MM.1S (cell line): ENCODE measurements at regions not wholly inside any gene's neighbourhood (a gene's known extent, or its start where the extent isn't known, plus 50 kb on each side); places are given as distances from the start of the nearest gene placed in this dataset.

ENCODE experiments used
- DNase-seq: peaks from one replicate; pipeline ENCODE4 v3.0.0-alpha.2; 2015
- H2AFZ ChIP-seq: fragments of 300-600 bp; sonication (generic); 2 replicates; pipeline ENCODE4 v1.6.0; 2016; ENCODE audit warnings: antibody characterized with exemption, low read length
- H3F3A ChIP-seq: fragments of 300-600 bp; sonication (generic); 2 replicates; pipeline ENCODE4 v1.6.1; 2016; ENCODE audit warnings: mild to moderate bottlenecking, antibody characterized with exemption, low read length, moderate library complexity, mixed read lengths; ENCODE audit not compliant: insufficient read depth
- H3K27ac ChIP-seq: fragments of 300-600 bp; sonication (generic); 2 replicates; pipeline ENCODE4 v1.5.1; 2016; ENCODE audit warnings: mild to moderate bottlenecking, low read length
- H3K27me3 ChIP-seq: fragments of 300-600 bp; sonication (generic); replicated peaks from 2 replicates; pipeline ENCODE4 v1.6.0; 2016; ENCODE audit warnings: low read length; ENCODE audit not compliant: insufficient read depth
- H3K36me3 ChIP-seq: fragments of 300-600 bp; sonication (generic); replicated peaks from 2 replicates; pipeline ENCODE4 v1.6.1; 2016; ENCODE audit warnings: mild to moderate bottlenecking, low read length, mixed read lengths; ENCODE audit not compliant: insufficient read depth
- H3K4me1 ChIP-seq: fragments of 300-600 bp; sonication (generic); 2 replicates; pipeline ENCODE4 v1.6.1; 2016; ENCODE audit warnings: low read length, mixed read lengths
- H3K4me2 ChIP-seq: fragments of 300-600 bp; sonication (generic); 2 replicates; pipeline ENCODE4 v1.6.0; 2016; ENCODE audit warnings: low read depth, low read length
- H3K4me3 ChIP-seq: fragments of 300-600 bp; sonication (generic); 2 replicates; pipeline ENCODE4 v1.5.1; 2016; ENCODE audit warnings: low read length, mixed read lengths
- H3K79me2 ChIP-seq: fragments of 300-600 bp; sonication (generic); 2 replicates; pipeline ENCODE4 v1.6.1; 2016; ENCODE audit warnings: mixed run types, low read length, mixed read lengths
- H3K9ac ChIP-seq: fragments of 300-600 bp; sonication (generic); 2 replicates; pipeline ENCODE4 v1.6.1; 2016; ENCODE audit warnings: low read length, mixed read lengths
- H3K9me2 ChIP-seq: fragments of 300-600 bp; sonication (generic); replicated peaks from 2 replicates; pipeline ENCODE4 v1.6.1; 2016; ENCODE audit warnings: mild to moderate bottlenecking, low read length, mixed read lengths; ENCODE audit not compliant: insufficient read depth
- H3K9me3 ChIP-seq: fragments of 300-600 bp; sonication (generic); replicated peaks from 2 replicates; pipeline ENCODE4 v1.6.1; 2016; ENCODE audit warnings: mild to moderate bottlenecking, low read length, mixed read lengths; ENCODE audit not compliant: insufficient read depth
- H4K20me1 ChIP-seq: fragments of 300-600 bp; sonication (generic); 2 replicates; pipeline ENCODE4 v1.6.1; 2016; ENCODE audit warnings: mild to moderate bottlenecking, low read length, moderate library complexity, mixed read lengths; ENCODE audit not compliant: insufficient read depth
- EZH2 ChIP-seq: fragments of 300-600 bp; sonication (generic); optimal IDR thresholded peaks from 2 replicates; pipeline ENCODE3; 2017; ENCODE audit warnings: low read depth, mild to moderate bottlenecking, antibody characterized with exemption, low read length, mixed read lengths
- EZH2phosphoT487 ChIP-seq: fragments of 300-600 bp; sonication (generic); IDR thresholded peaks from 2 replicates; pipeline ENCODE4 v1.6.1; 2018; ENCODE audit warnings: antibody characterized with exemption, low read length
- TF ChIP-seq, protein P1 (sequence below): fragments of 300-600 bp; sonication (generic); IDR thresholded peaks from 2 replicates; pipeline ENCODE4 v1.5.1; 2016; ENCODE audit warnings: antibody characterized with exemption, low read length, mixed read lengths

GRCh38 chr15:91783008-91783407 lies 70.5 kb upstream of the SLCO3A1 start:
- Histone ChIP-seq H3K27ac (no peak overlapping the region), H3K9me3 (no peaks in the 10 kb centered on the region), H3K4me3 (no peak overlapping the region), H3K36me3 (no peaks in the 10 kb centered on the region), H3K27me3 (no peaks in the 10 kb centered on the region), H3F3A (no peaks in the 10 kb centered on the region), H3K4me1 (no peaks in the 10 kb centered on the region), H3K79me2 (no peaks in the 10 kb centered on the region), H3K9ac (no peak overlapping the region), H4K20me1 (no peaks in the 10 kb centered on the region), H3K4me2 (no peak overlapping the region), H3K9me2 (no peaks in the 10 kb centered on the region), H2AFZ (no peak overlapping the region)
- DNase-seq: no peak
- TF ChIP-seq EZH2: no peak
- TF ChIP-seq, protein P1, sequence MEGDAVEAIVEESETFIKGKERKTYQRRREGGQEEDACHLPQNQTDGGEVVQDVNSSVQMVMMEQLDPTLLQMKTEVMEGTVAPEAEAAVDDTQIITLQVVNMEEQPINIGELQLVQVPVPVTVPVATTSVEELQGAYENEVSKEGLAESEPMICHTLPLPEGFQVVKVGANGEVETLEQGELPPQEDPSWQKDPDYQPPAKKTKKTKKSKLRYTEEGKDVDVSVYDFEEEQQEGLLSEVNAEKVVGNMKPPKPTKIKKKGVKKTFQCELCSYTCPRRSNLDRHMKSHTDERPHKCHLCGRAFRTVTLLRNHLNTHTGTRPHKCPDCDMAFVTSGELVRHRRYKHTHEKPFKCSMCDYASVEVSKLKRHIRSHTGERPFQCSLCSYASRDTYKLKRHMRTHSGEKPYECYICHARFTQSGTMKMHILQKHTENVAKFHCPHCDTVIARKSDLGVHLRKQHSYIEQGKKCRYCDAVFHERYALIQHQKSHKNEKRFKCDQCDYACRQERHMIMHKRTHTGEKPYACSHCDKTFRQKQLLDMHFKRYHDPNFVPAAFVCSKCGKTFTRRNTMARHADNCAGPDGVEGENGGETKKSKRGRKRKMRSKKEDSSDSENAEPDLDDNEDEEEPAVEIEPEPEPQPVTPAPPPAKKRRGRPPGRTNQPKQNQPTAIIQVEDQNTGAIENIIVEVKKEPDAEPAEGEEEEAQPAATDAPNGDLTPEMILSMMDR: no peak
- no peak for TF ChIP-seq EZH2phosphoT487

GRCh38 chr15:91783451-91783850 lies 70.1 kb upstream of the SLCO3A1 start:
- no peaks in the 10 kb centered on the region for H3F3A ChIP-seq

GRCh38 chr15:91784973-91785709 lies 68.4 kb upstream of the SLCO3A1 start:
- Histone ChIP-seq H3K36me3 (no peaks in the 10 kb centered on the region), H3K4me2 (no peak overlapping the region), H4K20me1 (no peaks in the 10 kb centered on the region), H3F3A (no peaks in the 10 kb centered on the region), H3K9me3 (no peaks in the 10 kb centered on the region), H3K9me2 (no peaks in the 10 kb centered on the region), H3K27me3 (no peaks in the 10 kb centered on the region), H3K9ac (no peak overlapping the region), H3K27ac (no peak overlapping the region), H3K4me1 (no peaks in the 10 kb centered on the region), H2AFZ (no peak overlapping the region), H3K79me2 (no peaks in the 10 kb centered on the region), H3K4me3 (no peak overlapping the region)
- TF ChIP-seq EZH2phosphoT487 (no peak), EZH2 (no peak)
- TF ChIP-seq, protein P1: no peak
- DNase-seq: no peak

More at GRCh38 chr15:91783451-91783850, 70.1 kb upstream of the SLCO3A1 start:
- Histone ChIP-seq H3K36me3 (no peaks in the 10 kb centered on the region), H3K4me2 (no peak overlapping the region), H3K4me1 (no peaks in the 10 kb centered on the region), H3K9me3 (no peaks in the 10 kb centered on the region), H3K79me2 (no peaks in the 10 kb centered on the region), H2AFZ (no peak overlapping the region), H4K20me1 (no peaks in the 10 kb centered on the region), H3K27me3 (no peaks in the 10 kb centered on the region), H3K9ac (no peak overlapping the region), H3K27ac (no peak overlapping the region), H3K4me3 (no peak overlapping the region), H3K9me2 (no peaks in the 10 kb centered on the region)
- TF ChIP-seq EZH2phosphoT487 (no peak), EZH2 (no peak)
- TF ChIP-seq, protein P1: no peak
- DNase-seq: no peak
